GM23248 (cell line): ENCODE measurements at regions not wholly inside any gene's neighbourhood (a gene's known extent, or its start where the extent isn't known, plus 50 kb on each side); places are given as distances from the start of the nearest gene placed in this dataset.

ENCODE experiments used
- DNase-seq: peaks from one replicate; pipeline ENCODE4 v3.0.0-alpha.2; 2015
- H2AFZ ChIP-seq: fragments of 200-600 bp; sonication (generic); 2 replicates; pipeline ENCODE4 v1.6.1; 2016; ENCODE audit warnings: antibody characterized with exemption
- H3F3A ChIP-seq: fragments of 200-600 bp; sonication (generic); 2 replicates; pipeline ENCODE4 v1.6.1; 2016; ENCODE audit warnings: mild to moderate bottlenecking, antibody characterized with exemption, mixed run types; ENCODE audit not compliant: insufficient read depth
- H3K27ac ChIP-seq: fragments of 200-600 bp; sonication (generic); 2 replicates; pipeline ENCODE4 v1.5.1; 2016; ENCODE audit warnings: mild to moderate bottlenecking
- H3K27me3 ChIP-seq: fragments of 200-600 bp; sonication (generic); replicated peaks from 2 replicates; pipeline ENCODE4 v1.6.1; 2016; ENCODE audit warnings: mild to moderate bottlenecking; ENCODE audit not compliant: insufficient read depth
- H3K36me3 ChIP-seq: fragments of 200-600 bp; sonication (generic); 2 replicates; pipeline ENCODE4 v1.6.1; 2016; ENCODE audit warnings: low read depth, mild to moderate bottlenecking
- H3K4me1 ChIP-seq: fragments of 200-600 bp; sonication (generic); 2 replicates; pipeline ENCODE4 v1.6.1; 2016; ENCODE audit warnings: mild to moderate bottlenecking; ENCODE audit not compliant: insufficient read depth
- H3K4me2 ChIP-seq: fragments of 200-600 bp; sonication (generic); one replicate; pipeline ENCODE4 v1.6.1; 2016; ENCODE audit warnings: mild to moderate bottlenecking; ENCODE audit not compliant: unreplicated experiment
- H3K4me3 ChIP-seq: fragments of 200-600 bp; sonication (generic); 2 replicates; pipeline ENCODE4 v1.5.1; 2016; ENCODE audit warnings: mild to moderate bottlenecking
- H3K79me2 ChIP-seq: fragments of 200-600 bp; sonication (generic); 2 replicates; pipeline ENCODE4 v1.6.1; 2016; ENCODE audit warnings: mild to moderate bottlenecking; ENCODE audit not compliant: insufficient read depth
- H3K9ac ChIP-seq: fragments of 200-600 bp; sonication (generic); 2 replicates; pipeline ENCODE4 v1.6.1; 2016; ENCODE audit warnings: mild to moderate bottlenecking
- H3K9me2 ChIP-seq: fragments of 200-600 bp; sonication (generic); 2 replicates; pipeline ENCODE4 v1.6.1; 2016; ENCODE audit warnings: mixed run types, mild to moderate bottlenecking, moderate library complexity; ENCODE audit not compliant: insufficient read depth
- H3K9me3 ChIP-seq: fragments of 200-600 bp; sonication (generic); one replicate; pipeline ENCODE4 v1.6.1; 2017; ENCODE audit warnings: low read depth
- H4K20me1 ChIP-seq: fragments of 200-600 bp; sonication (generic); 2 replicates; pipeline ENCODE4 v1.6.0; 2016; ENCODE audit not compliant: insufficient read depth
- EZH2 ChIP-seq: fragments of 200-600 bp; sonication (generic); IDR thresholded peaks from 2 replicates; pipeline ENCODE4 v1.6.1; 2018; ENCODE audit warnings: antibody characterized with exemption, mild to moderate bottlenecking; ENCODE audit not compliant: insufficient read depth, poor library complexity, severe bottlenecking
- EZH2phosphoT487 ChIP-seq: fragments of 200-600 bp; sonication (generic); IDR thresholded peaks from 2 replicates; pipeline ENCODE4 v1.6.1; 2018; ENCODE audit warnings: antibody characterized with exemption, moderate library complexity, mild to moderate bottlenecking, low read depth; ENCODE audit not compliant: insufficient read depth
- WGBS, 2 experiments: methylation state at CpG; one replicate each; pipeline ENCODE4 v1.1.6; 2015 to 2017; ENCODE audit warnings: low lambda C conversion rate in 2 of 2, low coverage in 1 of 2; ENCODE audit errors: missing lambda C conversion rate in 2 of 2; 5-methylcytosine and 5-hydroxymethylcytosine counted together
- in situ Hi-C: fragments of 300-500 bp; cut with MboI; formaldehyde crosslinking; loops from 2 replicates; pipeline ENCODE4 v1.15.0; 2020

- Histone ChIP-seq H3K27ac (no peak overlapping the region), H4K20me1 (no peaks in the 10 kb centered on the region), H3K4me2 (no peak overlapping the region), H3K9me2 (no peaks in the 10 kb centered on the region), H2AFZ (no peak overlapping the region), H3K36me3 (no peaks in the 10 kb centered on the region), H3K9ac (no peak overlapping the region), H3K4me3 (no peak overlapping the region), H3F3A (no peaks in the 10 kb centered on the region), H3K4me1 (no peaks in the 10 kb centered on the region), H3K79me2 (no peaks in the 10 kb centered on the region), H3K9me3 (no peaks in the 10 kb centered on the region), H3K27me3 (no peaks in the 10 kb centered on the region)
- TF ChIP-seq EZH2 (no peak), EZH2phosphoT487 (no peak)
- in situ Hi-C loops = no loop called here
- DNase-seq = no peak
These were observed 951.3 kb downstream of the EPHA7 start for GRCh38 chr6:92468066-92468465.

DNA sequence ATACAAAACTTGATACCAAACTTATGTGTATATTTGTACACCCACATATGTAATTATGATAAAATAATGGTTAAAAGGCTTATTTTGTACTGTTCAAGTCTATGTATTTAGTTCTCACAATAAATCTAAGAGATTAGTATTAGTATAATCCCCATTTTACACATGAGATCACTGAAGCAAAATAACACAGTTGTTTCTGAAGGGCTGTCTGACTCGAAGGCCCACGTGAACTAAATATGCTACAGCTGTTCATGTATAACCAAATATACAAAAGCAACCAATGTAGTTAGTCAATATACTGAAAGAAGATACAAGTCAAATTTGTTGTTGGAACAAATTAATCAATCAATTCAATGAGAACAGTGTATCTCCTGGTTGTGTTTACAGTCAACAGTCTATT lies 959.2 kb downstream of the EPHA7 start:
- in situ Hi-C loops = no loop called here
- DNase-seq = no peak
- Histone ChIP-seq H3K9me3 (no peaks in the 10 kb centered on the region), H3K4me1 (no peaks in the 10 kb centered on the region), H3K4me3 (no peak overlapping the region), H3F3A (no peaks in the 10 kb centered on the region), H3K36me3 (no peaks in the 10 kb centered on the region), H3K9ac (no peak overlapping the region), H3K27ac (no peak overlapping the region), H2AFZ (no peak overlapping the region), H3K79me2 (no peaks in the 10 kb centered on the region), H3K9me2 (no peaks in the 10 kb centered on the region), H3K27me3 (no peaks in the 10 kb centered on the region), H3K4me2 (no peak overlapping the region), H4K20me1 (no peaks in the 10 kb centered on the region)
- TF ChIP-seq EZH2 (no peak), EZH2phosphoT487 (no peak)
- 20 to 24% methylated on average over 2 of the region's 2 CpGs for WGBS, 2 experiments

- Histone ChIP-seq H3F3A (no peaks in the 10 kb centered on the region), H3K9me3 (peaks cover under 1% of the 10 kb centered on the region), H3K36me3 (no peaks in the 10 kb centered on the region), H3K4me2 (no peak overlapping the region), H3K4me1 (no peaks in the 10 kb centered on the region), H3K4me3 (no peak overlapping the region), H3K27me3 (no peaks in the 10 kb centered on the region), H3K27ac (no peak overlapping the region), H4K20me1 (no peaks in the 10 kb centered on the region), H3K9me2 (no peaks in the 10 kb centered on the region), H3K9ac (no peak overlapping the region), H2AFZ (no peak overlapping the region), H3K79me2 (no peaks in the 10 kb centered on the region)
- in situ Hi-C loops = no loop called here
- TF ChIP-seq EZH2 (no peak), EZH2phosphoT487 (no peak)
- no peak for DNase-seq
- WGBS, 2 experiments = 0% methylated on average over 1 of the region's 1 CpG
These were observed 959.8 kb downstream of the EPHA7 start for GRCh38 chr6:92459606-92460005.

- H3K27ac ChIP-seq = no peak overlapping the region
- no peak for DNase-seq
- 34 to 35% methylated on average over 3 of the region's 3 CpGs for WGBS, 2 experiments
- H3K27me3 ChIP-seq = no peaks in the 10 kb centered on the region
- in situ Hi-C loops = no loop called here
- H3F3A ChIP-seq = no peaks in the 10 kb centered on the region
- no peaks in the 10 kb centered on the region for H3K9me3 ChIP-seq
- H3K79me2 ChIP-seq = no peaks in the 10 kb centered on the region
- H3K9ac ChIP-seq = no peak overlapping the region
- H4K20me1 ChIP-seq = no peaks in the 10 kb centered on the region
- no peak overlapping the region for H3K4me3 ChIP-seq
- H3K4me1 ChIP-seq = no peaks in the 10 kb centered on the region
- no peaks in the 10 kb centered on the region for H3K9me2 ChIP-seq
- no peak overlapping the region for H2AFZ ChIP-seq
- TF ChIP-seq EZH2 = no peak
- TF ChIP-seq EZH2phosphoT487 = no peak
- H3K36me3 ChIP-seq = no peaks in the 10 kb centered on the region
- no peak overlapping the region for H3K4me2 ChIP-seq
These were observed 973.3 kb downstream of the EPHA7 start for GRCh38 chr6:92446052-92446451.

GRCh38 chr6:92433911-92434310 lies 985.4 kb downstream of the EPHA7 start:
- Histone ChIP-seq H3K9ac (no peak overlapping the region), H3K27ac (no peak overlapping the region), H3K27me3 (no peaks in the 10 kb centered on the region), H3K4me2 (no peak overlapping the region), H3K36me3 (no peaks in the 10 kb centered on the region), H3F3A (no peaks in the 10 kb centered on the region), H3K4me3 (no peak overlapping the region), H2AFZ (no peak overlapping the region), H4K20me1 (no peaks in the 10 kb centered on the region), H3K9me3 (no peaks in the 10 kb centered on the region), H3K79me2 (no peaks in the 10 kb centered on the region), H3K4me1 (no peaks in the 10 kb centered on the region), H3K9me2 (no peaks in the 10 kb centered on the region)
- 11 to 13% methylated on average over 1 of the region's 1 CpG for WGBS, 2 experiments
- no peak for TF ChIP-seq EZH2
- TF ChIP-seq EZH2phosphoT487 = no peak
- in situ Hi-C loops = no loop called here
- no peak for DNase-seq
